Coronary artery (tissue), 2 donors: ENCODE measurements at regions not wholly inside any gene's neighbourhood (a gene's known extent, or its start where the extent isn't known, plus 50 kb on each side); places are given as distances from the start of the nearest gene placed in this dataset.
"Not testable (repeated sequence)": the region's sequence is repeated elsewhere in the genome, so short reads cannot be mapped to it uniquely, and the experiment has no call there.

Experiments
- DNase-seq: peaks from one replicate; pipeline ENCODE4 v3.0.0-alpha.2; 2017; ENCODE audit warnings: low spot score
- H3K27ac ChIP-seq, 2 donors: fragments of 200-600 bp; sonication (generic); one replicate each; pipeline ENCODE4 v1.5.1; 2016 to 2019
- H3K4me3 ChIP-seq: fragments of 200-600 bp; sonication (generic); 2 replicates; pipeline ENCODE4 v1.5.1; 2016; ENCODE audit warnings: mild to moderate bottlenecking, moderate library complexity
- TF ChIP-seq, protein P1 (sequence below): fragments of 200-600 bp; sonication (generic); IDR thresholded peaks from one replicate; pipeline ENCODE4 v1.5.1; 2019; ENCODE audit warnings: antibody characterized with exemption

DNA sequence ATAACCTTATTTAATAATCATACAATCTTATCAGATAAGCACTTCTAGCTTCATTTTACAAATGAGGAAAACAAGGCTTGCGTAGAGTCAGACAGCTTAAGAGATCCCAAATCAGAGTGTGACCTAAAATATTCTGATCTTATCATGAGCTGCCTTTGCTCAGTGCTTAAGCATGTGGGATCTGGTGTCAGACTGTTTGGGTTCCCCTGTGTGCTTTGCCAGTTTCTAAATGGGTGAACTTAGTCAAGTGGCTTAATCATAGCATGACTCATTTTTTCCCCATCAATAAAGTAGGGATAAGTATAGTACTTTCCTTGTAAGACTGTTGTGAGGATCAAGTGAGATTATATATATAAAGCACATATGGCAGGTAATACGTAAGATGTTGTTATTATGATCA lies 612.6 kb upstream of the C16orf82 start:
- Histone ChIP-seq H3K27ac (no peak overlapping the region), H3K4me3 (no peak overlapping the region)
- TF ChIP-seq, protein P1, sequence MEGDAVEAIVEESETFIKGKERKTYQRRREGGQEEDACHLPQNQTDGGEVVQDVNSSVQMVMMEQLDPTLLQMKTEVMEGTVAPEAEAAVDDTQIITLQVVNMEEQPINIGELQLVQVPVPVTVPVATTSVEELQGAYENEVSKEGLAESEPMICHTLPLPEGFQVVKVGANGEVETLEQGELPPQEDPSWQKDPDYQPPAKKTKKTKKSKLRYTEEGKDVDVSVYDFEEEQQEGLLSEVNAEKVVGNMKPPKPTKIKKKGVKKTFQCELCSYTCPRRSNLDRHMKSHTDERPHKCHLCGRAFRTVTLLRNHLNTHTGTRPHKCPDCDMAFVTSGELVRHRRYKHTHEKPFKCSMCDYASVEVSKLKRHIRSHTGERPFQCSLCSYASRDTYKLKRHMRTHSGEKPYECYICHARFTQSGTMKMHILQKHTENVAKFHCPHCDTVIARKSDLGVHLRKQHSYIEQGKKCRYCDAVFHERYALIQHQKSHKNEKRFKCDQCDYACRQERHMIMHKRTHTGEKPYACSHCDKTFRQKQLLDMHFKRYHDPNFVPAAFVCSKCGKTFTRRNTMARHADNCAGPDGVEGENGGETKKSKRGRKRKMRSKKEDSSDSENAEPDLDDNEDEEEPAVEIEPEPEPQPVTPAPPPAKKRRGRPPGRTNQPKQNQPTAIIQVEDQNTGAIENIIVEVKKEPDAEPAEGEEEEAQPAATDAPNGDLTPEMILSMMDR: no peak
- DNase-seq: no peak

DNA sequence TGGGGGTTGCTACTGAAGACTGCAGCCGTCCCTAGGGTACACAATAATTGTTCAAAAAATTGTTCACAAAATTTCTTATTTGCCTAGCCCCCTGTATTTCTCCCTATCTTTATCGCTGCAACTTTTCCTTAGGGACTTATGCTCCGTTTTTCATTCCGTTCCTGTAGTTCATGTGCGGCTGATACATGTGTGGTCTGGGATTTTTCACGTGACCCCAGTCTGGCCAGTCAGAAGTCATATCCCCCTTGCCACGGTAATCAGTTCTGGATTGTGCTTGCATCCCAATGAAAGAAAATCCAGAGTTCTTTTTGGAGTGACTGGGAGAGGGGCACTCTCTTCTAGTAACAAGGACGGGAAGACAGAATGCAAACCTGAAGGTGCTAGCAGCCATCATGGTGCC lies 610.7 kb upstream of the C16orf82 start:
- H3K4me3 ChIP-seq: no peak overlapping the region
- no peak for DNase-seq
- H3K27ac ChIP-seq: no peak overlapping the region
- TF ChIP-seq, protein P1: no peak

DNA sequence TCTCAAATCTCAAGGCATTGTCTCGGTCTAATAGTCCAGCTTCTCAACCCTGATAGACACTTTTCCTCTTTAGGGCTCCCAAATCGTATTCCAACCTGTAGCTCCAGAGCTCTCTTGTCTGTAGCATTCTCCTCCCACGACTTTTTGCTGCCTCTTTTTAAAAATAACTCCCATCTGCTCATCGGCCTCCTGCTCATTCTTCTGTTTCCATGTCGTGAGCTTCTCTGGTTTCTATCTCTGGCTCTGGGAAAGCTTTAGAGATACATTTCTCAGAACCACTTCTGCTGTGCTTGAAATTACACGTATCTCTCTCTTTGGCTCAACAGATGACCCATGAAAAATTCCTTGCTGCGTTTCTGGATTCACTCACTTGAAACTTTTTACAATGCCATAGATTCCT lies 609.6 kb upstream of the C16orf82 start:
- no peak overlapping the region for H3K4me3 ChIP-seq
- DNase-seq: no peak
- TF ChIP-seq, protein P1: no peak
- no peak overlapping the region for H3K27ac ChIP-seq

DNA sequence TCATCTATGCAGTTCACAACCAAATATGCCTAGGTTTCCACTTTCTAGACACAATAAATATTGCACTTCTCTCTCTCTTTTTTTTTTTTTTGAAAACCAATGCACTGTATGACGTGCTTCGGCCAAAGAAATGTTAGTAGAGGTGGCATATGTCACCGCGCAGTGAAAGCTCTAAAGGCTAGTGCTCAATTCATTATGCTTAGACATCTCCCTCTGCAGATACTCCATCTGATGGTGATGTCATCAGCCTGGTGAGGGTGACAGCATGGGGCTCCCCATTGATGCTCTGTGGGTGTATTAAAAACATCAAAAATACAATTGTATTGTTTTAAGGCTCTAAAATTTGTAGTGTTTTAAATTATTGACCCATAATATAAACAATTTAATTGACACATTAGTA lies 608.8 kb upstream of the C16orf82 start:
- Histone ChIP-seq H3K27ac (no peak overlapping the region), H3K4me3 (no peak overlapping the region)
- no peak for DNase-seq
- TF ChIP-seq, protein P1: no peak

DNA sequence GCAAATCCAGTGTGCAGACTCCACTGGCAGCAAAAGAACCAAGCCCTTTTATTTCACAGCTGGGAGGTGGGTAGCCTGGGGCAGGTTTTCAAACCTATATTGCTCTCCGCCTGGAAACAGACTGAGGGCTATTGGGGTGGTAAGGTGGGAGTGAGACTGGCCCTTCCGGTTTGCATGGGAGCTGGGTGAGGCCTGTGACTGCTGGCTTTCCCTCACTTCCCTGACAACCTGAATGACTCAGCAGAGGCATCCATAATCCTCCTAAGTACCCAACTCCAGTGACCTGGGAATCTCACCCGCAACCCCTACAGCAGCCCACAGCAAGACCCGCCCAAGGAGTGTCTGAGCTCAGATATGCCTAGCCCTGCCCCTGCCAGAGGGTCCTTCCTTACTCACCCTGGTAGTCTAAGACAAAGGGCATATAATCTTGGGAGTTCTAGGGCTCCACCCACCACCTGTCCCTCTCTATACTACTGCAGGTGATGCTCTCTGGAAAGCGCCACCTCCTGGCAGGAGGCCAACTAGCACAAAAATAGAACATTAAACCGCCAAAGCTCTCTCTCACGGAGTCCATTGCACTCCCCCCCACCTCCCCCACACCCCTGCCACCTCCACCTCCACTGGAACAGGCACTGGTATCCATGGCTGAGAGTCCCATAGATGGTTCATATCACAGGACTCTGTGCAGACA lies 602.0 kb upstream of the C16orf82 start:
- no peak overlapping the region for H3K4me3 ChIP-seq
- TF ChIP-seq, protein P1: no peak
- DNase-seq: no peak
- H3K27ac ChIP-seq: no peak overlapping the region

DNA sequence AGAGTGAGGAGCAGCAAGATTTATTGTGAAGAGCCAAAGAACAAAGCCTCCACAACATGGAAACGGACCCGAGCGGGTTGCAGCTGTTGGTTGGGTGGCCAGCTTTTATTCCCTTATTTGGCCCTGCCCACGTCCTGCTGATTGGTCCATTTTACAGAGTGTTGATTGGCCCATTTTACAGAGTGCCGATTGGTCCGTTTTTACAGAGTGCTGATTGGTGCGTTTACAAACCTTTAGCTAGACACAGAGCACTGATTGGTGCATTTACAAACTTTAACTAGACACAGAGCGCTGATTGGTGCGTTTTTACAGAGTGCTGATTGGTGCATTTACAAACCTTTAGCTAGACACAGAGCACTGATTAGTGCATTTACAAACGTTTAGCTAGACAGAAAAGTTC lies 592.3 kb upstream of the C16orf82 start:
- H3K4me3 ChIP-seq, H3K27ac ChIP-seq, DNase-seq: not testable (repeated sequence)

DNA sequence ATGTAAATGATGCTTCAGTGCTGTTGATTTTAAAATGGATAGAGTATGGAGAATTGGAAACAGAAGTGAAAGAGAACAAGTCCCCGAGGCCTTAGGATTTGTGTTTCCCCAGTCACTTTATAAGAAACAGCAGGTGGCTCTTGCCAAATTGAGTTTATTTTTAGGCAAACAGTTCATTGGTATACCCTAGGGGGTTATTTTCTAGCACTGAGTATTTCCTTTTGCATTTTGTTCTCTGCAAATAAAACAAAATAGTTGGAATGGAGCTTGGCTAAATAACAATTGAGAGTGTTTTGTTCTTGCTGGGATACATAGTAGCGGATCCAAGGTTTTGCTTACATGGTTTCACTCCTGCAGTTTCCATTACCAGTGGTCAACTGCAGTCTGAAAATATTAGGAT lies 591.1 kb upstream of the C16orf82 start:
- H3K4me3 ChIP-seq: no peak overlapping the region
- TF ChIP-seq, protein P1: no peak
- DNase-seq: no peak
- H3K27ac ChIP-seq: no peak overlapping the region
